Heart left ventricle (tissue), 13 donors: ENCODE measurements at regions not wholly inside any gene's neighbourhood (a gene's known extent, or its start where the extent isn't known, plus 50 kb on each side); places are given as distances from the start of the nearest gene placed in this dataset.
"Not testable (repeated sequence)": the region's sequence is repeated elsewhere in the genome, so short reads cannot be mapped to it uniquely, and the experiment has no call there.

ENCODE experiments used
- POLR2A ChIP-seq, 2 donors: fragments of 450-650 bp; IDR thresholded peaks; one replicate each; pipeline ENCODE4 v1.6.1; 2017; ENCODE audit warnings: antibody characterized with exemption in 2 of 2, mild to moderate bottlenecking in 2 of 2, moderate library complexity in 2 of 2
- TF ChIP-seq, protein P1 (sequence below), 12 donors: fragments of 200-600 bp; sonication (generic) in 4 of 12; IDR thresholded peaks; one replicate each; pipeline versions ENCODE4 v1.5.0 to v1.8.0; 2018 to 2022; ENCODE audit warnings: antibody characterized with exemption in 12 of 12, mild to moderate bottlenecking in 5 of 12
- donor health status: ischemic (EF 13 %, LVEDD 7.1; RV severe dilation, severe dysfunction).
- donor health status: DM: no; HTN: yes; CAD: no.
- donor health status: DM: no; HTN: no; CAD: no.
- donor health status: ischemic (EF 25% LVEDD 6.9; RV normal size, moderate dysfunction).
- donor health status: ischemic (EF 25% LVEDD 5.7; RV mildly dilated, moderate dysfunction).
- donor health status: ischemic (EF 35%, LVEDD 5.7; RV mildly dilated, moderate dysfunction).
- donor health status: nonischemic (EF 11% LVEDD 7.7; RV severe dilation, severe dysfunction).
- donor health status: DM: yes; HTN: yes; CAD: no.
- donor health status: PGD.
- donor health status: ischemic (EF 29% LVEDD 5.4; RV normal size, mild dysfunction).
- donor health status: nonischemic (EF 23%, LVEDD 6.1; RV moderate dilation, normal function).

- TF ChIP-seq, protein P1, sequence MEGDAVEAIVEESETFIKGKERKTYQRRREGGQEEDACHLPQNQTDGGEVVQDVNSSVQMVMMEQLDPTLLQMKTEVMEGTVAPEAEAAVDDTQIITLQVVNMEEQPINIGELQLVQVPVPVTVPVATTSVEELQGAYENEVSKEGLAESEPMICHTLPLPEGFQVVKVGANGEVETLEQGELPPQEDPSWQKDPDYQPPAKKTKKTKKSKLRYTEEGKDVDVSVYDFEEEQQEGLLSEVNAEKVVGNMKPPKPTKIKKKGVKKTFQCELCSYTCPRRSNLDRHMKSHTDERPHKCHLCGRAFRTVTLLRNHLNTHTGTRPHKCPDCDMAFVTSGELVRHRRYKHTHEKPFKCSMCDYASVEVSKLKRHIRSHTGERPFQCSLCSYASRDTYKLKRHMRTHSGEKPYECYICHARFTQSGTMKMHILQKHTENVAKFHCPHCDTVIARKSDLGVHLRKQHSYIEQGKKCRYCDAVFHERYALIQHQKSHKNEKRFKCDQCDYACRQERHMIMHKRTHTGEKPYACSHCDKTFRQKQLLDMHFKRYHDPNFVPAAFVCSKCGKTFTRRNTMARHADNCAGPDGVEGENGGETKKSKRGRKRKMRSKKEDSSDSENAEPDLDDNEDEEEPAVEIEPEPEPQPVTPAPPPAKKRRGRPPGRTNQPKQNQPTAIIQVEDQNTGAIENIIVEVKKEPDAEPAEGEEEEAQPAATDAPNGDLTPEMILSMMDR (IDR thresholded peaks at IDR 0.05): not testable (repeated sequence)
- TF ChIP-seq POLR2A (IDR thresholded peaks at IDR 0.05): not testable (repeated sequence)
These were observed 52.9 kb upstream of the CSF1 start for GRCh38 chr1:109857702-109858101.
